ENCODE measurements at regions not wholly inside any gene's neighbourhood (a gene's known extent, or its start where the extent isn't known, plus 50 kb on each side); places are given as distances from the start of the nearest gene placed in this dataset.

GRCh38 chrX:13911586-13911985, 94.7 kb upstream of the GPM6B start:
- TF ChIP-seq FOXA2 (IDR thresholded peaks at IDR 0.05), result no peak
- no peak for TF ChIP-seq RAD21 (IDR thresholded peaks at IDR 0.05)
- no peak for TF ChIP-seq YY1 (IDR thresholded peaks at IDR 0.05)
- no peak for TF ChIP-seq GABPA (IDR thresholded peaks at IDR 0.05 in 1 of 2, conservative IDR thresholded peaks at IDR 0.05 in 1 of 2)
- TF ChIP-seq RXRA (IDR thresholded peaks at IDR 0.05), result no peak
- no peak for TF ChIP-seq JUND (IDR thresholded peaks at IDR 0.05)
- TF ChIP-seq HNF4G (IDR thresholded peaks at IDR 0.05), result no peak
- no peak for TF ChIP-seq SP1 (IDR thresholded peaks at IDR 0.05)
- TF ChIP-seq CTCF (IDR thresholded peaks at IDR 0.05; ENCODE audit: low read depth, low read length, missing input control), result no peak
- no peak for TF ChIP-seq REST (IDR thresholded peaks at IDR 0.05)
- TF ChIP-seq EGR1 (IDR thresholded peaks at IDR 0.05; ENCODE audit: low read depth in 2 of 2), result no peak
- no peak for TF ChIP-seq TAF1 (conservative IDR thresholded peaks at IDR 0.05)
- TF ChIP-seq FOXA1 (IDR thresholded peaks at IDR 0.05), result no peak
- no peak for TF ChIP-seq MAX (IDR thresholded peaks at IDR 0.05)
- no peak for TF ChIP-seq ATF3 (IDR thresholded peaks at IDR 0.05)
- no peak for TF ChIP-seq ZBTB33 (IDR thresholded peaks at IDR 0.05)
- no peak for DNase-seq (ENCODE audit: low spot score)
- no peak overlapping the region for H3K4me3 ChIP-seq (ENCODE audit: low read depth in 1 of 3, low read length in 3 of 3)
- H3K27me3 ChIP-seq (ENCODE audit: control insufficient read depth in 4 of 4, insufficient read depth in 4 of 4, low read length in 3 of 4), result no peaks in the 10 kb centered on the region
- no peak overlapping the region for H3K9ac ChIP-seq (ENCODE audit: low read depth in 1 of 2, low read length in 2 of 2)
- WGBS, result 69% methylated on average over 1 of the region's 1 CpG
- no peaks in the 10 kb centered on the region for H3K36me3 ChIP-seq (ENCODE audit: control insufficient read depth in 4 of 4, insufficient read depth in 3 of 4, low read depth in 1 of 4, low read length in 3 of 4)
- no peaks in the 10 kb centered on the region for H3K9me3 ChIP-seq (ENCODE audit: control insufficient read depth in 4 of 4, low read length in 3 of 4)
- H3K4me1 ChIP-seq (ENCODE audit: control insufficient read depth in 4 of 4, insufficient read depth in 4 of 4, low read length in 3 of 4), result no peaks in the 10 kb centered on the region
- no peak overlapping the region for H3K27ac ChIP-seq (ENCODE audit: low read depth in 1 of 2, low read length in 2 of 2)

- H3K4me1 ChIP-seq (ENCODE audit: control insufficient read depth in 4 of 4, insufficient read depth in 4 of 4, low read length in 3 of 4), result no peaks in the 10 kb centered on the region
- no peak overlapping the region for H3K27ac ChIP-seq (ENCODE audit: low read depth in 1 of 2, low read length in 2 of 2)
- no peaks in the 10 kb centered on the region for H3K27me3 ChIP-seq (ENCODE audit: control insufficient read depth in 4 of 4, insufficient read depth in 4 of 4, low read length in 3 of 4)
- H3K9ac ChIP-seq (ENCODE audit: low read depth in 1 of 2, low read length in 2 of 2), result no peak overlapping the region
- H3K36me3 ChIP-seq (ENCODE audit: control insufficient read depth in 4 of 4, insufficient read depth in 3 of 4, low read depth in 1 of 4, low read length in 3 of 4), result no peaks in the 10 kb centered on the region
- DNase-seq (ENCODE audit: low spot score), result no peak
- H3K4me3 ChIP-seq (ENCODE audit: low read depth in 1 of 3, low read length in 3 of 3), result no peak overlapping the region
- WGBS, result 24% methylated on average over 1 of the region's 1 CpG
- no peaks in the 10 kb centered on the region for H3K9me3 ChIP-seq (ENCODE audit: control insufficient read depth in 4 of 4, low read length in 3 of 4)
- TF ChIP-seq RAD21 (IDR thresholded peaks at IDR 0.05) (no peak), FOXA2 (IDR thresholded peaks at IDR 0.05) (no peak), SP1 (IDR thresholded peaks at IDR 0.05) (no peak), HNF4A (conservative IDR thresholded peaks at IDR 0.05) (no peak), MAX (IDR thresholded peaks at IDR 0.05) (no peak), CTCF (IDR thresholded peaks at IDR 0.05; ENCODE audit: low read depth, low read length, missing input control) (no peak), NR2F2 (IDR thresholded peaks at IDR 0.05) (no peak)
Measured at GRCh38 chrX:13906093-13906492, 89.2 kb upstream of the GPM6B start.

Measured in liver (tissue), 8 donors.